Heart left ventricle (tissue), 13 donors: ENCODE measurements at regions not wholly inside any gene's neighbourhood (a gene's known extent, or its start where the extent isn't known, plus 50 kb on each side); places are given as distances from the start of the nearest gene placed in this dataset.

Experiments
- POLR2A ChIP-seq, 2 donors: fragments of 450-650 bp; IDR thresholded peaks; one replicate each; pipeline ENCODE4 v1.6.1; 2017; ENCODE audit warnings: antibody characterized with exemption in 2 of 2, mild to moderate bottlenecking in 2 of 2, moderate library complexity in 2 of 2
- TF ChIP-seq, protein P1 (sequence below), 12 donors: fragments of 200-600 bp; sonication (generic) in 4 of 12; IDR thresholded peaks; one replicate each; pipeline versions ENCODE4 v1.5.0 to v1.8.0; 2018 to 2022; ENCODE audit warnings: antibody characterized with exemption in 12 of 12, mild to moderate bottlenecking in 5 of 12
- donor health status: ischemic (EF 13 %, LVEDD 7.1; RV severe dilation, severe dysfunction).
- donor health status: DM: no; HTN: yes; CAD: no.
- donor health status: DM: no; HTN: no; CAD: no.
- donor health status: ischemic (EF 25% LVEDD 6.9; RV normal size, moderate dysfunction).
- donor health status: ischemic (EF 25% LVEDD 5.7; RV mildly dilated, moderate dysfunction).
- donor health status: ischemic (EF 35%, LVEDD 5.7; RV mildly dilated, moderate dysfunction).
- donor health status: nonischemic (EF 11% LVEDD 7.7; RV severe dilation, severe dysfunction).
- donor health status: DM: yes; HTN: yes; CAD: no.
- donor health status: PGD.
- donor health status: ischemic (EF 29% LVEDD 5.4; RV normal size, mild dysfunction).
- donor health status: nonischemic (EF 23%, LVEDD 6.1; RV moderate dilation, normal function).

DNA sequence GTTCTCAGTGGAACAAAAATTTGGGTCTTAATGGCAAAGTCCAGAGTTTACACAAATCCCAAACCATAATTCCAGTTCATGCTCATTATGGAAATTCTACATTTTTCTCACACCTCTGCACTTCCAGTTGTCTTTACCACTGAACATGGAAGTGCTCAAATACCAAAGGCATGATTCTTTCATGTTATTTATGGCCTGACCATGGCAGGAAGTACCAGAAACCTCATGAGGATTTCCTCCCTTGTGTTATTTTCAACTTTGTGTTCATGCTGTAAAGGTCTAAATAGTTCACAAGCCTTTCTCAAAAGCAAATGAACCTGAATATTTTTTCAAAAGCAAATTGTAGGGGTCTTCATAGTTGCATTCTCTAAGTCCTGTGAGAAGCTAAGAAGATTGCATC, 82.0 kb upstream of the ITGA1 start:
- TF ChIP-seq, protein P1, sequence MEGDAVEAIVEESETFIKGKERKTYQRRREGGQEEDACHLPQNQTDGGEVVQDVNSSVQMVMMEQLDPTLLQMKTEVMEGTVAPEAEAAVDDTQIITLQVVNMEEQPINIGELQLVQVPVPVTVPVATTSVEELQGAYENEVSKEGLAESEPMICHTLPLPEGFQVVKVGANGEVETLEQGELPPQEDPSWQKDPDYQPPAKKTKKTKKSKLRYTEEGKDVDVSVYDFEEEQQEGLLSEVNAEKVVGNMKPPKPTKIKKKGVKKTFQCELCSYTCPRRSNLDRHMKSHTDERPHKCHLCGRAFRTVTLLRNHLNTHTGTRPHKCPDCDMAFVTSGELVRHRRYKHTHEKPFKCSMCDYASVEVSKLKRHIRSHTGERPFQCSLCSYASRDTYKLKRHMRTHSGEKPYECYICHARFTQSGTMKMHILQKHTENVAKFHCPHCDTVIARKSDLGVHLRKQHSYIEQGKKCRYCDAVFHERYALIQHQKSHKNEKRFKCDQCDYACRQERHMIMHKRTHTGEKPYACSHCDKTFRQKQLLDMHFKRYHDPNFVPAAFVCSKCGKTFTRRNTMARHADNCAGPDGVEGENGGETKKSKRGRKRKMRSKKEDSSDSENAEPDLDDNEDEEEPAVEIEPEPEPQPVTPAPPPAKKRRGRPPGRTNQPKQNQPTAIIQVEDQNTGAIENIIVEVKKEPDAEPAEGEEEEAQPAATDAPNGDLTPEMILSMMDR (IDR thresholded peaks at IDR 0.05), result no peak
- no peak for TF ChIP-seq POLR2A (IDR thresholded peaks at IDR 0.05)
